Vagina (tissue), 2 donors: ENCODE measurements at regions not wholly inside any gene's neighbourhood (a gene's known extent, or its start where the extent isn't known, plus 50 kb on each side); places are given as distances from the start of the nearest gene placed in this dataset.

Experiments
- DNase-seq, 2 donors: peaks; one replicate each; pipeline ENCODE4 v3.0.0-alpha.2; 2017; ENCODE audit errors: extremely low spot score in 2 of 2
- H3K27ac ChIP-seq: fragments of 200-600 bp; sonication (generic); one replicate; pipeline ENCODE4 v1.5.1; 2019
- H3K27me3 ChIP-seq: fragments of 200-600 bp; sonication (generic); one replicate; pipeline ENCODE4 v1.5.1; 2019
- H3K36me3 ChIP-seq, 2 donors: fragments of 200-600 bp; sonication (generic); one replicate each; pipeline ENCODE4 v1.5.1; 2017 to 2019
- H3K4me1 ChIP-seq: fragments of 200-600 bp; sonication (generic); one replicate; pipeline ENCODE4 v1.5.1; 2019
- H3K4me3 ChIP-seq, 2 donors: fragments of 200-600 bp; sonication (generic); 1 replicate in 1 of 2; 2 replicates in 1 of 2; pipeline ENCODE4 v1.5.1; 2016 to 2019
- H3K9me3 ChIP-seq: fragments of 200-600 bp; sonication (generic); one replicate; pipeline ENCODE4 v1.5.1; 2019
- POLR2A ChIP-seq, 2 donors: fragments of 450-650 bp; IDR thresholded peaks; one replicate each; pipeline ENCODE4 v1.6.1; 2017; ENCODE audit warnings: antibody characterized with exemption in 2 of 2, mild to moderate bottlenecking in 2 of 2, moderate library complexity in 2 of 2
- POLR2AphosphoS5 ChIP-seq, 2 donors: sonication (generic); formaldehyde crosslinking; IDR thresholded peaks; one replicate each; pipeline ENCODE4 v1.9.0; 2017; ENCODE audit warnings: antibody characterized with exemption in 2 of 2, mild to moderate bottlenecking in 2 of 2, low read depth in 1 of 2; ENCODE audit not compliant: insufficient read depth in 1 of 2
- intact Hi-C: fragments of 100-400 bp; cut with DNase I; formaldehyde crosslinking; loops from one replicate; pipeline ENCODE4 v1.15.1; 2023
- TF ChIP-seq, protein P1 (sequence below), 3 experiments: fragments of 450-650 bp in 2 of 3; fragments of 200-600 bp in 1 of 3; sonication (generic) in 1 of 3; IDR thresholded peaks; one replicate each; pipeline ENCODE4 v1.5.1; 2017 to 2019; ENCODE audit warnings: antibody characterized with exemption in 3 of 3, mild to moderate bottlenecking in 2 of 3, moderate library complexity in 2 of 3

DNA sequence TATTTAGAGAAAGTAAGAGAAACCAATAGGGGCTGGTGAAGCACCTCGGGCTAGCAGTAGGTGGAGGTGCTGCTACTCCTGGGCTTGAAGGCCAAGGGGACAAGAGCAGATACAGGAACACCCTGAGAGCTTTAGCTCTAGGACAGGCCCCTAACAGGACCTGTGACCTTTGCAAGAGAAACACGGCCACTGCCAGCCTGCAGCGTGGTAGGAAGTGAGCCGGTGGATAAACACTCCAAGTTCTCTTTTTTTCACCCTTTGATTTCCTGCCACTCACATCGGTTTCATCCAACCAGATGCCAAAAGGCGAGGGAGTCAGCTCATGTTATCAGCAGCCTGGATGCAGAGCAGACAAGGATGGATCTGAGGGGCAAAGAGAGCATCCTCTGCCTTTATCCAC lies 66.8 kb upstream of the SPRED2 start:
- Histone ChIP-seq H3K27me3 (no peaks in the 10 kb centered on the region), H3K27ac (no peak overlapping the region), H3K9me3 (no peaks in the 10 kb centered on the region), H3K4me3 (no peak overlapping the region), H3K4me1 (no peaks in the 10 kb centered on the region), H3K36me3 (no peaks in the 10 kb centered on the region)
- TF ChIP-seq, protein P1, sequence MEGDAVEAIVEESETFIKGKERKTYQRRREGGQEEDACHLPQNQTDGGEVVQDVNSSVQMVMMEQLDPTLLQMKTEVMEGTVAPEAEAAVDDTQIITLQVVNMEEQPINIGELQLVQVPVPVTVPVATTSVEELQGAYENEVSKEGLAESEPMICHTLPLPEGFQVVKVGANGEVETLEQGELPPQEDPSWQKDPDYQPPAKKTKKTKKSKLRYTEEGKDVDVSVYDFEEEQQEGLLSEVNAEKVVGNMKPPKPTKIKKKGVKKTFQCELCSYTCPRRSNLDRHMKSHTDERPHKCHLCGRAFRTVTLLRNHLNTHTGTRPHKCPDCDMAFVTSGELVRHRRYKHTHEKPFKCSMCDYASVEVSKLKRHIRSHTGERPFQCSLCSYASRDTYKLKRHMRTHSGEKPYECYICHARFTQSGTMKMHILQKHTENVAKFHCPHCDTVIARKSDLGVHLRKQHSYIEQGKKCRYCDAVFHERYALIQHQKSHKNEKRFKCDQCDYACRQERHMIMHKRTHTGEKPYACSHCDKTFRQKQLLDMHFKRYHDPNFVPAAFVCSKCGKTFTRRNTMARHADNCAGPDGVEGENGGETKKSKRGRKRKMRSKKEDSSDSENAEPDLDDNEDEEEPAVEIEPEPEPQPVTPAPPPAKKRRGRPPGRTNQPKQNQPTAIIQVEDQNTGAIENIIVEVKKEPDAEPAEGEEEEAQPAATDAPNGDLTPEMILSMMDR (IDR thresholded peaks at IDR 0.05) = no peak
- no peak for TF ChIP-seq POLR2A (IDR thresholded peaks at IDR 0.05)
- TF ChIP-seq POLR2AphosphoS5 (IDR thresholded peaks at IDR 0.05; ENCODE audit: insufficient read depth in 1 of 2, low read depth in 1 of 2) = no peak
- no peak for DNase-seq
- intact Hi-C loops = no loop called here

DNA sequence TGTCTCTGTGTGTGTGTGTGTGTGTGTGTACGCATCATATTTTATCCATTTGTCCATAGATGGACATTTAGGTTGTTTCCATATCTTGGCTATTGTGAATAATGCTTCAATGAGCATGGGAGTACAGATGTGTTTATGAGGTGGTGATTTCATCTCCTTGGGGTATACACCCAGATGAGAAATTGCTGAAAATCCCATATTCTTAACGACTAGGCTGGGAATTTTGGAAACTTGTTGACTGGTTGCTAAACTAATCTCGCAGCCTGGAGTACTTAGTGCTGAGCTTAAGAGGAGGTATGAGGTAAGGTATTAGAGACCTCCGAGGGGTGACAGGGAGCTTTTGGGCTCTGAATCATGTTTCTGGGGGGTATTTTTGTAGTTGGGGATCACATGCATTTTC lies 66.0 kb upstream of the SPRED2 start:
- no peaks in the 10 kb centered on the region for H3K9me3 ChIP-seq
- no peak overlapping the region for H3K27ac ChIP-seq
- intact Hi-C loops = no loop called here
- TF ChIP-seq POLR2A (IDR thresholded peaks at IDR 0.05) = no peak
- no peaks in the 10 kb centered on the region for H3K4me1 ChIP-seq
- no peaks in the 10 kb centered on the region for H3K27me3 ChIP-seq
- DNase-seq = no peak
- no peak overlapping the region for H3K4me3 ChIP-seq
- H3K36me3 ChIP-seq = no peaks in the 10 kb centered on the region

DNA sequence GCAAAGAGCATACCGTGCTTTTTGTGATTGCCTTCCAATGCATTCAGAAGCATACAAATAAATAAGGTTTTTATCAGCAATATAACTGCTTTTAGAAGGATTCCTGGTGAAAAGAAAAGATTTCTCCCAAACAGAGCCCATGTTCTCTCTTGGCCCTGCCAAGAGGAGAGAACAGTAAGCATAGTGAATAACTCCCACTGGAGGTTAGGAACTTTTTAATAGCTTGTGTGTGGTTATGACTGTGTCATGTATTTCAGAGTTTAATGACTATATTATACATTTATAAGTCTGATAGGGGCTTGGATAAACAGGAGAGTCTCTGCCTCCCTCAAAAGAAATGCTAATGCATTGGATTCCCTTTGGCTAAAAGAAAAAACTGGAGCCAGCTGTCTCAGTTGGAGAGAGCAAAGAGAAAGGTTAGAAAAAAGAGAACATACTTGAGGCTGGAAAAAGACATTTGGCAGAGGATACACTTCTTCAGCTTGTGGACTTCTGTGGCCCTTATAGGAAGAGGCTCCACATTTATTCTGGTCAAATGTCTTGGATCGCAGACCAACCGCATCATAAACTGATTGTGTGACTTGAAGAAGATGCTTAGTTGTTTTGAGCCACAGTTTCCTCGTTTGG lies 63.0 kb upstream of the SPRED2 start:
- intact Hi-C loops = no loop called here
- no peak for TF ChIP-seq POLR2A (IDR thresholded peaks at IDR 0.05)
- TF ChIP-seq, protein P1 (IDR thresholded peaks at IDR 0.05) = no peak
- TF ChIP-seq POLR2AphosphoS5 (IDR thresholded peaks at IDR 0.05; ENCODE audit: insufficient read depth in 1 of 2, low read depth in 1 of 2) = no peak
- Histone ChIP-seq H3K9me3 (no peaks in the 10 kb centered on the region), H3K27ac (no peak overlapping the region), H3K4me3 (no peak overlapping the region), H3K4me1 (no peaks in the 10 kb centered on the region), H3K27me3 (no peaks in the 10 kb centered on the region), H3K36me3 (no peaks in the 10 kb centered on the region)
- no peak for DNase-seq

DNA sequence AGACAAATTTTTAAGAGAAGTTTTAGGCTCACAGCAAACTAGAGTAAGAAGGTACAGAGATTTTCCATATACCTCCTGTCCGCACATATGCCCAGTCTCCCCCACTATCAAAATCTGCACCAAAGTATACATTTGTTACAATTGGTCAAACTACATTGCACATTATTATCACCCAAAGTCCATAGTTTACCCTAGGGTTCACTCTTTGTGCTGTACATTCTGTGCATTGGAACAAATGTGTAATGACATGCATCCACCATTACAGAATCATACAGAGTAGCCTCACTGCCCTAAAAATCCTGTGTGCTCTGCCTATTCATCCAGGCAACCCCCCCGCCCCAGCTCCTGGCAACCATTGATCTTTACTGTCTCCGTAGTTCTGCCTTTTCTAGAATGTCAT lies 61.7 kb upstream of the SPRED2 start:
- intact Hi-C loops = no loop called here
- Histone ChIP-seq H3K36me3 (no peaks in the 10 kb centered on the region), H3K27me3 (no peaks in the 10 kb centered on the region), H3K4me3 (no peak overlapping the region), H3K9me3 (no peaks in the 10 kb centered on the region), H3K27ac (no peak overlapping the region), H3K4me1 (no peaks in the 10 kb centered on the region)
- no peak for DNase-seq
- no peak for TF ChIP-seq POLR2A (IDR thresholded peaks at IDR 0.05)
- TF ChIP-seq, protein P1 (IDR thresholded peaks at IDR 0.05) = no peak
- no peak for TF ChIP-seq POLR2AphosphoS5 (IDR thresholded peaks at IDR 0.05; ENCODE audit: insufficient read depth in 1 of 2, low read depth in 1 of 2)

DNA sequence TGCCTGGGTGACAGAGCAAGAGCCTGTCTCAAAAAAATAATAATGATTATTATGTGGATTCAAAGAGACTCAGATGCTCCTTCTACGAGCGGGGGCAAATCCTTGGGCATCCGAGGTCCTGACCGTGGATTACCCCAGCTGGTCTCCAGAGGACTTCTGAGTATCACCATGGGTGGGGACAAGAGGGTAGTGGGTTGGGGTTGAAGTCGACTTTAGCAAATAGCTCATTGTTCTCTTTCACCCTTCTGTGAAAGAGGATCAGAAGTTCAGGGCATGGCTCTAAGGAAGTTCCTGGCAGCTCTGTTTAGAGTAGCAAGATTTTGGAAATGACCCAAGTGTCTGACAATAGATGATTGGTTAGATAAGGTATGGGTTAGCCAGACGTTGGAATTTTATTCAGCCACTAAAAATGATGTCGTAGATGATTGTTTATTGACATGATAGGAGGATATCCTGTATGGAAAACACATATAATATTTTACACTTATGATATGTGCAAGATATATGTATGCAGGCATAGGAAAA lies 59.0 kb upstream of the SPRED2 start:
- no peak for DNase-seq
- intact Hi-C loops = no loop called here
- Histone ChIP-seq H3K4me3 (no peak overlapping the region), H3K27ac (no peak overlapping the region), H3K36me3 (no peaks in the 10 kb centered on the region), H3K4me1 (no peaks in the 10 kb centered on the region), H3K27me3 (no peaks in the 10 kb centered on the region), H3K9me3 (no peaks in the 10 kb centered on the region)
- TF ChIP-seq, protein P1 (IDR thresholded peaks at IDR 0.05) = no peak
- TF ChIP-seq POLR2AphosphoS5 (IDR thresholded peaks at IDR 0.05; ENCODE audit: insufficient read depth in 1 of 2, low read depth in 1 of 2) (no peak), POLR2A (IDR thresholded peaks at IDR 0.05) (no peak)
